Uterus (tissue), 3 donors: ENCODE measurements at regions not wholly inside any gene's neighbourhood (a gene's known extent, or its start where the extent isn't known, plus 50 kb on each side); places are given as distances from the start of the nearest gene placed in this dataset.

ENCODE experiments used
- DNase-seq, 2 donors: peaks; one replicate each; pipeline ENCODE4 v3.0.0-alpha.2; 2019 to 2020
- H3K27ac ChIP-seq, 2 donors: fragments of 200-600 bp; sonication (generic); 1 replicate in 1 of 2; 2 replicates in 1 of 2; pipeline ENCODE4 v1.5.1; 2016 to 2018
- H3K27me3 ChIP-seq, 2 donors: fragments of 200-600 bp; sonication (generic); one replicate each; pipeline ENCODE4 v1.5.1; 2018 to 2019; ENCODE audit warnings: control low read depth in 1 of 2
- H3K36me3 ChIP-seq, 2 donors: fragments of 200-600 bp; sonication (generic); one replicate each; pipeline ENCODE4 v1.5.1; 2019; ENCODE audit warnings: control low read depth in 1 of 2
- H3K4me1 ChIP-seq, 2 donors: fragments of 200-600 bp; sonication (generic); one replicate each; pipeline ENCODE4 v1.5.1; 2018 to 2019; ENCODE audit warnings: control low read depth in 1 of 2
- H3K4me3 ChIP-seq, 2 donors: fragments of 200-600 bp; sonication (generic); 1 replicate in 1 of 2; 2 replicates in 1 of 2; pipeline ENCODE4 v1.5.1; 2018 to 2019; ENCODE audit warnings: mild to moderate bottlenecking in 1 of 2
- H3K9me3 ChIP-seq, 2 donors: fragments of 200-600 bp; sonication (generic); one replicate each; pipeline ENCODE4 v1.5.1; 2019; ENCODE audit warnings: control low read depth in 1 of 2
- POLR2A ChIP-seq, 2 donors: fragments of 450-650 bp; IDR thresholded peaks; one replicate each; pipeline ENCODE4 v1.6.1; 2016; ENCODE audit warnings: antibody characterized with exemption in 2 of 2, mild to moderate bottlenecking in 1 of 2, moderate library complexity in 1 of 2
- intact Hi-C: fragments of 100-400 bp; cut with DNase I; formaldehyde crosslinking; loops from one replicate; pipeline ENCODE4 v1.15.1; 2023; ENCODE audit warnings: low total_unique reads
- TF ChIP-seq, protein P1 (sequence below), 4 experiments: fragments of 200-600 bp in 2 of 4; fragments of 450-650 bp in 2 of 4; sonication (generic) in 2 of 4; IDR thresholded peaks; one replicate each; pipeline ENCODE4 v1.5.1; 2016 to 2019; ENCODE audit warnings: antibody characterized with exemption in 4 of 4, mild to moderate bottlenecking in 2 of 4, moderate library complexity in 1 of 4
- donor health status: DM: yes; HTN: yes; CAD: no.

DNA sequence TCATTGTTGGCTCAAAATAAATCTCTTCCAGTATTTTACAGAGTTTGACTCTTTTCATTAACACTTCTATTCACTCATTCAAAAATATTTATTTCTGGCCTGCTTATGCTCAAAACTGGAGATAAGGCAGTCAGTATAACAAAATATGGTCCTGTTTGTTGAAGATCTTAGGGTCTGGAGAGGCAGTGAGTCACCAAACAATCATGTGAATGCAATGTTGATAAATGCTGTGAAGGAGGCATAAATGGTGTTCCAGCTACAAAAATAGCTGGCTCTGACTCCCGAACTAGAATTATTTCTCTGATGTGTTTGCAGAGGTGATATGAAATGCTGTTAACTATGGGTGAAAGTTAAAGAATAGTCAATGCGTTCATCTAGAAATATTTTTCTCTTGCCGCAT, 390.6 kb downstream of the AASDHPPT start:
- peak overlapping the region; percentile 16 to 58 for H3K27ac ChIP-seq
- TF ChIP-seq POLR2A (IDR thresholded peaks at IDR 0.05): no peak
- peaks cover 0 to 11% of the 10 kb centered on the region in 2 donors for H3K4me1 ChIP-seq
- no peak for DNase-seq
- no peak overlapping the region for H3K4me3 ChIP-seq
- no peaks in the 10 kb centered on the region for H3K9me3 ChIP-seq
- H3K27me3 ChIP-seq: no peaks in the 10 kb centered on the region
- intact Hi-C loops: no loop called here
- no peaks in the 10 kb centered on the region for H3K36me3 ChIP-seq

GRCh38 chr11:106468531-106468930, 391.1 kb downstream of the AASDHPPT start:
- Histone ChIP-seq H3K9me3 (no peaks in the 10 kb centered on the region), H3K27ac (peak overlapping the region; percentile 16 to 58), H3K27me3 (no peaks in the 10 kb centered on the region), H3K4me3 (no peak overlapping the region), H3K4me1 (peaks cover 0 to 9% of the 10 kb centered on the region in 2 donors), H3K36me3 (no peaks in the 10 kb centered on the region)
- DNase-seq: no peak
- intact Hi-C loops: no loop called here
- TF ChIP-seq, protein P1, sequence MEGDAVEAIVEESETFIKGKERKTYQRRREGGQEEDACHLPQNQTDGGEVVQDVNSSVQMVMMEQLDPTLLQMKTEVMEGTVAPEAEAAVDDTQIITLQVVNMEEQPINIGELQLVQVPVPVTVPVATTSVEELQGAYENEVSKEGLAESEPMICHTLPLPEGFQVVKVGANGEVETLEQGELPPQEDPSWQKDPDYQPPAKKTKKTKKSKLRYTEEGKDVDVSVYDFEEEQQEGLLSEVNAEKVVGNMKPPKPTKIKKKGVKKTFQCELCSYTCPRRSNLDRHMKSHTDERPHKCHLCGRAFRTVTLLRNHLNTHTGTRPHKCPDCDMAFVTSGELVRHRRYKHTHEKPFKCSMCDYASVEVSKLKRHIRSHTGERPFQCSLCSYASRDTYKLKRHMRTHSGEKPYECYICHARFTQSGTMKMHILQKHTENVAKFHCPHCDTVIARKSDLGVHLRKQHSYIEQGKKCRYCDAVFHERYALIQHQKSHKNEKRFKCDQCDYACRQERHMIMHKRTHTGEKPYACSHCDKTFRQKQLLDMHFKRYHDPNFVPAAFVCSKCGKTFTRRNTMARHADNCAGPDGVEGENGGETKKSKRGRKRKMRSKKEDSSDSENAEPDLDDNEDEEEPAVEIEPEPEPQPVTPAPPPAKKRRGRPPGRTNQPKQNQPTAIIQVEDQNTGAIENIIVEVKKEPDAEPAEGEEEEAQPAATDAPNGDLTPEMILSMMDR (IDR thresholded peaks at IDR 0.05): no peak
- no peak for TF ChIP-seq POLR2A (IDR thresholded peaks at IDR 0.05)

GRCh38 chr11:106470230-106470629, 392.8 kb downstream of the AASDHPPT start:
- Histone ChIP-seq H3K36me3 (no peaks in the 10 kb centered on the region), H3K4me1 (peaks cover 0 to 9% of the 10 kb centered on the region in 2 donors), H3K27me3 (no peaks in the 10 kb centered on the region), H3K4me3 (no peak overlapping the region), H3K27ac (no peak overlapping the region), H3K9me3 (no peaks in the 10 kb centered on the region)
- intact Hi-C loops: no loop called here
- no peak for DNase-seq
- TF ChIP-seq POLR2A (IDR thresholded peaks at IDR 0.05): no peak
- TF ChIP-seq, protein P1 (IDR thresholded peaks at IDR 0.05): no peak

GRCh38 chr11:106471276-106471675, 393.8 kb downstream of the AASDHPPT start:
- peaks cover 0 to 9% of the 10 kb centered on the region in 2 donors for H3K4me1 ChIP-seq
- intact Hi-C loops: no loop called here
- no peak for DNase-seq
- TF ChIP-seq, protein P1 (IDR thresholded peaks at IDR 0.05): no peak
- TF ChIP-seq POLR2A (IDR thresholded peaks at IDR 0.05): no peak
- H3K9me3 ChIP-seq: no peaks in the 10 kb centered on the region
- H3K27me3 ChIP-seq: no peaks in the 10 kb centered on the region
- no peak overlapping the region for H3K4me3 ChIP-seq
- no peak overlapping the region for H3K27ac ChIP-seq
- no peaks in the 10 kb centered on the region for H3K36me3 ChIP-seq

DNA sequence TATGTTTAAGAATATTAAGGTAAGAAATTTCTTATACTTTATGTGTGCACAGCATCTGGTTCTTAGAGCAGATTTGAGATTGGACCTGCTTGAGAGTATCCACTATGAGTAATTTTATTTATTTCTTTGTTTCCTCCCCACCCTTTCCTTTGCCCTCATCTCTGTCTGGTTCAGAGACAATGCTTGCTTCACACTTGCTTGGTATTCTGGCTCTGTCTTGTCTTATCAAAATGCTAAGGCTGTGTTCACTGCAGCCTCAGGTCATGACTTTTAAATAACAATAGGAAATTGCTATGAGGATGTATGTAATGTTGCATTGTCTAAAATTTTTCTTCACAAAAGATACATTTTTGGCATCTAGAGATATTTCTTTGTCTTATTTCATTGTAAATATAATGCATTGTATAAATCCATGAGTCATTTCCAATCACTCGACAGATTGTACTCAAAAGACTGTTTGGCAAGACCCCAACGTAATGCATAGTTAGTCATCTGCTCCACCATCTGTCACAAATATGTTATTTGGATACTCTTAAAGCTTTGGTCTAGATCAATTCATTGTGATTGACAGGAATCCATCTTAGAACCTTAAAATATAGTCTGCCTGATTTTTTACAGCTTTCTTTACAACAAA, 395.7 kb downstream of the AASDHPPT start:
- DNase-seq: no peak
- H3K27me3 ChIP-seq: no peaks in the 10 kb centered on the region
- no peaks in the 10 kb centered on the region for H3K36me3 ChIP-seq
- H3K4me1 ChIP-seq: peaks cover 0 to 7% of the 10 kb centered on the region in 2 donors
- no peak overlapping the region for H3K4me3 ChIP-seq
- H3K9me3 ChIP-seq: no peaks in the 10 kb centered on the region
- no peak overlapping the region for H3K27ac ChIP-seq
- intact Hi-C loops: no loop called here
- no peak for TF ChIP-seq POLR2A (IDR thresholded peaks at IDR 0.05)
- TF ChIP-seq, protein P1 (IDR thresholded peaks at IDR 0.05): no peak

DNA sequence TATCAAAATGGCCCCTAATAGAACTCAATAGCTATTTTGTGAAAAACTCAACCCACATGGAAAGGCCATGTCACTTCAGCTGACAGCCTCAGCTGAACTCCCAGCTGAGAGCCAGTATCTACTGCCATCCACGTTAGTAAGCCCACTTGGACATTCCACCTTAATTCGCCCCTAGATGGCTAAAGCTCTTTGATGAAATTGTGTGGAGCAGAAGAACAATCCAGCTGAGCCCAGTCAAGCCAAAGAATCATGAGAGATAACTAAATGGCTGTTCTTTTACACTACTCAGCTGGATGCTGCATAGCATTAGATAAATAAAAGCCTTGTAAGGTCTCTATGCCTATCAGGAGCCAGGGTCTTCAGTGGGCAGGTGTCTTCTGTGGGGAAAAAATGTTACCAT, 396.8 kb downstream of the AASDHPPT start:
- intact Hi-C loops: no loop called here
- Histone ChIP-seq H3K36me3 (no peaks in the 10 kb centered on the region), H3K4me3 (no peak overlapping the region), H3K9me3 (no peaks in the 10 kb centered on the region), H3K27ac (no peak overlapping the region), H3K27me3 (no peaks in the 10 kb centered on the region), H3K4me1 (no peaks in the 10 kb centered on the region)
- no peak for DNase-seq
- TF ChIP-seq POLR2A (IDR thresholded peaks at IDR 0.05): no peak
- TF ChIP-seq, protein P1 (IDR thresholded peaks at IDR 0.05): no peak
